GM18519 (cell line): ENCODE measurements at regions not wholly inside any gene's neighbourhood (a gene's known extent, or its start where the extent isn't known, plus 50 kb on each side); places are given as distances from the start of the nearest gene placed in this dataset.

Source experiments
- ATAC-seq: cut with Tn5 transposase; IDR thresholded peaks from one replicate; pipeline ENCODE4 v1.9.1; 2021; ENCODE audit warnings: mild to moderate bottlenecking, moderate library complexity; ENCODE audit not compliant: unreplicated experiment, low FRiP score

- no peak for ATAC-seq
These were observed 214.5 kb downstream of the BARX2 start for GRCh38 chr11:129590030-129590752.

DNA sequence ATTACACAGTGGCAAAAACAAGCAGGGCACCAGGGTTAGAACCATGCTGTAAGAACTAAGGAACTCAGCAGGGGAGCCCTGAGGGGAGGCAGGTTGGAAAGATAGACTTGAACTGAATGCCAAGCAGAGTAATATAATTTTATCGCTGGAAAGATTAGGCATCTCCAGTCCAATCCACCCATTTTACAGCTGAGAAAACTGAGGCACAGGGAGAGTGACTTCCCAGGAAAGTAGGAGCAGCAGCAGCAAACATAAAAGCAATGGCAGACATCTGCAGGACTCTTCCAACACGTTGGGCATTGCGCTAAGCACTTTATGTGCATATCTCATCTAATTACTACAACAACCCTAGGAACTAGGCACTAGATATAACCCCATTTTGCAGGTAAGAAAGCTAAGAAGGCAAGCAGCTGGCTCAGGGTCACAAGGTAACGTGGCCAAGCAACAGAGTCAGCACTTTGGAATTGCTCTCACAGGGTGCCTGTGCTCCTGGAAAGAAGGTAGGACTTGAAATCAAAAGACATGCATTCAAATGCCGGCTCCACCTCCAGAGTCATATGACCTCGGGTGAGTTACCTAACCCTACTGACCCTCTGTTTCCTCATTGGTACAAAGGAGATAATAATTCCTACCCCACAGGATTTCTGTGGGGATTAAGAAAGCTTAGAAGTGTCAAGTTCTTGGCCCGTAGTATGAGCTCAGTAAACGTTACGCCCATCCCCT lies 215.3 kb downstream of the BARX2 start:
- ATAC-seq: no peak

DNA sequence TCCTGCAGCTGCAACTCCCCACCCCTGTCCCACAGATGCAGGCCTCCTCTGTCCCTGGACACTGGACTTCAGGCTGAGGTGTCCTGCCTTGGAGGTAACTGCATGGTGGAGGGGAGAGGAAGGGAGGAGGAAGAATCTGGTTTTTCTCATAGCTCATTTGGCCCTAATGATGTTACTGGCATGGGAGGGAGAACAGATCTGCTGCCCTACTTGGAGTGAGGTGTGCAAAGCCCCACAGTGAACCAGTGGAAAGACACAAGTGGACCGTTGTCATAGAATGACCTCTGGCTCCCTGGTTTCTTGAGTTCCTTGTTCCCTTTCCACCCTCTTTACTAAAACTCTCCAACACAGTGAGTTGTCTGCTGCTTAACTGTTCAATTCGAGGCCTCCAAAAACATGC lies 215.9 kb downstream of the BARX2 start:
- ATAC-seq: no peak

DNA sequence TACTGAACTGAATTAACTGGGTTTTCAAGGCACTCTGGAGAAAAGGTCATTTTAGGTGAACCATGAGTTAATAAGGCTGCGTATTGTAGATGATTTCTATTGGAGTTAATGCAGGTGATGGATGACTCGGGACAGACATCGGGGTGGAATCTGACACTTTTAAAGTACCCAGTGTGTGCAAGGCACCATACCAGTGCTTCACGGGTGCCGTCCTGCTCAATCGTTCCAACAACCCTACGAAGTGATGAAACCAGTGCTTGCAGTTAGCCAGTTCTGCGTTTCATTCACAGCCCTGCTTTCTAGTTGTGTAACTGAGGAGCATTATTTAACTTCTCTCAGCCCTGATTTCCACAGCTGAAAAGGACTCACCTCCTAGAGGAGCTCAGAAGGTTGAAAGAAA lies 216.5 kb downstream of the BARX2 start:
- ATAC-seq: no peak

DNA sequence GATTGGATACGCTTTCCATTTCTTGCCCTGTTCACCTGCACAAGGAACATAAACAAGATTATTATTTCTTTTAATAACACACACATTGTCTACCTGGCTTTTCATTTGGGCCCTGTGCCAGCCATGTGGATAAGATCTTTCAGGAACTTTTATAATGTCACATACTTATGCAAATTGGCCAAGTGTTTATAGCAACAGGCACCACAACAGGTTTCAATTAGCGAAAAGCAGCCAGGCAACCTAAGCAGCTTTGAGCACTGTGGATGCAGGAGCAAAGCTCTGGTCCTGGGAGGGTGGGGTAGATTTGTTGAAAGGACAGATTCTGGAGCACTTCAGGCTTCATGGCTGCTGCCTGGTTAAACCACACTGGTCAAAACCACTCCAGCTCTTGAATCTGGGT lies 217.4 kb downstream of the BARX2 start:
- ATAC-seq: no peak

- no peak for ATAC-seq
These were observed 219.7 kb downstream of the BARX2 start for GRCh38 chr11:129595038-129595962.

GRCh38 chr11:129596351-129596750 lies 219.3 kb upstream of the TMEM45B start:
- ATAC-seq: no peak

DNA sequence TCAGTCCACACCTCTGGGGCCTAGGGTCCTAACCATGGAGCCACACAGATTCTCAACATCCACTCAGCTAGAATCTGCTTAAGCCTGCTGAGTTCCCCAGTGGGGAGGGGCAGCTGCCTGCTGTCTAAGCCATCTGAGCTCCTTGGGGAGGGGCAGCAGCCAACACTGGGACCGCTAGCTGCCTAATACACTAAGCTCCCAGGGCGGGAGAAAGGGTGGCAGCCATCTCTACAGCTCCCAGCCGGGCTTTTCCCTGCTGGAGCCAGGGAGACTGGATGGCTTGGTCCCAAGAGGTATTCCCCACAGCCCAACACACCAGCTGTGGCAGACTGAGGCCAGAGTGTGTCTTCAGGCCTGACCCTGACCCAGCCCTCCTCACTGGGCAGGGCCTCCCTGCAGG lies 217.3 kb upstream of the TMEM45B start:
- ATAC-seq: no peak

DNA sequence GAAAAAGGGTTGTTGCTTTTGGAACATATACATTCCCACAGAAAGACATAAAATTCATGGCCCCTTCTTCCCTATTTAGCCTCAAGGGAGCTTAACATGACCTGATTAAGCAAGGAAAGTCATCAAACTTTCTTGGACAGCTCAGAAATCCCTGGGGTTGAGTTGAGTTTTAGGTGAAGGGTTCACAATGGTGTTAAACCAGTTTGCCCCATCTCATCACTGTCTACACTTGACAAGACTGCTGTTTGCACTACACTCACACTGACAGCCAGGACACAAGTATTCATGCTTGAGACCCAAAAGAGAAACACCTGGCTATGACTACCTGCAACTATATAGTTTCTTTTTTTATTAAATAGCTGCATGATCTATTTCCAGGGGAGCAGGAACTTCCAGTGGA lies 209.8 kb upstream of the TMEM45B start:
- ATAC-seq: no peak

- no peak for ATAC-seq
These were observed 206.9 kb upstream of the TMEM45B start for GRCh38 chr11:129608711-129609110.

DNA sequence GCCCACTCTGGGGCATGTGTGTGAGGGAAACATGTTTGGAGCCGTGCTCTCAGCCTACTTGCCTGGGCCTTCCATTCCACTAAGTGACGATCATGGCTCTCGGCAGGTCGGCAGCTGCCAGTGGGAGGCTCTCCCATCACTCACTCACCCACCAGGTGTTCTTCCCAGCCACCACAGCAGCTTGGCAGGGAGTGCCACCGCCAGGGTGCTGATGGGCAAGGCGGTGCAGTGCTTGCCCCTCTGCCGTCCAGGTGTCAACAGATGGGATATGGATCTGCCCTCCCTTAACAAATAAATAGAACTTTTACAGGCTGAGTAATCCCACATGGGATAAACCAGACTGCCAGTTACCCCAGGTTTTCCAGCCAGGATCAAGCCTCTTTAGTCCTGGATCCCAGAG lies 205.5 kb upstream of the TMEM45B start:
- no peak for ATAC-seq

- ATAC-seq: no peak
These were observed 205.1 kb upstream of the TMEM45B start for GRCh38 chr11:129610545-129610944.

DNA sequence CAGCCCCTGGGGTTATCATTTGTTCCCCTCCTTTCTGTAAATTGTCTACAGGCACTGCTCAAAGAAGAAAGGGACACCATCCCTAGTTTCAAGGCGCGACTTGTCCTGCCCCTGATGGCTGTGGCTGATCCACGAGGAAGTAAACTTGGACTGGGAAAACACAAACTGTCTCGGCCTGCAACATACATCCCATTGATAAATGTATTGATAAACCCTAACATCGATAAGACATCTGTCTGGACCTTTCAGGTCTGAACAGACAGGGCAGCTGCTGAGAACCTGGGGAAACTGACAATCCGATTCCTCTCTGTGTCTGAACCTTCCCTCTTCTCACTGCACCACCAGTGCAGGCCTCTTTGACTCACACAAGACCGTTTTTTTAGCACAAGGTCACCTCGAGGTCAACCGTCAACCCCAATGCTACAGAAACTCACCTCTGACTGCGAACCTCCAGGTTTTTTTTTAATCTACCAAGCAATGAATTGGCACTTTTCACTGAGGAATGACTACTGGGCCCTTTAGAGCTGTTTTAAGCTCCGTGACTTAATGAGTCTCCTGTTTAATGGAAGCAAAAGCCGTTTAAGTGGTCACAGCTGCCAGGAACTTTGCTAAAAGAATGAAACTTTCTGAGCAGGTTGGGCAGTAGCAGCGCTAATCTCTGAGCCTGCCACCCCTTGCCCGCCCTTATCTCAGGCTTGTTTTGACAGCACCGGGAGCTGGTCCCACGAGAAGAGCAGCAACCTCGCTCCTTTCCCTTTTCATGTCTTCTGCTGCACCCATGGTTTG lies 203.8 kb upstream of the TMEM45B start:
- no peak for ATAC-seq

GRCh38 chr11:129612447-129612961 lies 203.1 kb upstream of the TMEM45B start:
- no peak for ATAC-seq

GRCh38 chr11:129613071-129613470 lies 202.6 kb upstream of the TMEM45B start:
- no peak for ATAC-seq

- ATAC-seq: no peak
These were observed 201.2 kb upstream of the TMEM45B start for GRCh38 chr11:129614256-129614944.

DNA sequence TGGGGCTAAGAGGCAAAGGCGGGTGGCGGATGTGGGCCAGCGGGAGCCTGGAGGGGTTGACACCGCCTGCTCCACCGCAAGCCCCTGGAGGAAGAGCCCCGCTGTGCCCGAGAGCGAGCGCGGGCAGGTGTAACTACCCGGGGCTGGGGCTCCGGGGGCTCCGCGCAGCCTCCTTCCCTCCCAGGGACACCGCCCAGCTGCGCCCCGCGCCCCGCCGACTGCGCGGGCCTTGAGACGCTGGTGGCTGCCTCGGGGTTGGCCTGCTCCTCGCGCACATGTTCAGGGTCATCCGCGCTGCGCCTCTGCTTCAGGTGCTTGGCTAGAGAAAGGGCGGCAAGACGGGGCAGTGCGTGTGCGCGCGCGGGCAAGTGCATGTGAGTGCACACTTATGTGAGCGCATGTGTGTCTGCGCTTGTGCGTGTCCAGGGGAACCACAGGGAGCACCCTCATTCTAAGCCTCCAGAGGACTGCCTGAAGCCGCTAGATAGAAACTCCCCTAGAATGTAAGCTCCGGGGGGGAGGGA lies 197.5 kb upstream of the TMEM45B start:
- no peak for ATAC-seq

GRCh38 chr11:129620237-129621104 lies 195.2 kb upstream of the TMEM45B start:
- no peak for ATAC-seq
